Erythroblast (primary cell): ENCODE measurements at regions not wholly inside any gene's neighbourhood (a gene's known extent, or its start where the extent isn't known, plus 50 kb on each side); places are given as distances from the start of the nearest gene placed in this dataset.

ENCODE experiments used
- GATA1 ChIP-seq: IDR thresholded peaks from 2 replicates; pipeline ENCODE4 v1.6.1; 2011; ENCODE audit warnings: low read depth, mild to moderate bottlenecking, control low read depth, low read length, moderate library complexity
- POLR2A ChIP-seq: IDR thresholded peaks from 2 replicates; pipeline ENCODE4 v1.6.1; 2011; ENCODE audit warnings: mild to moderate bottlenecking, low read length

DNA sequence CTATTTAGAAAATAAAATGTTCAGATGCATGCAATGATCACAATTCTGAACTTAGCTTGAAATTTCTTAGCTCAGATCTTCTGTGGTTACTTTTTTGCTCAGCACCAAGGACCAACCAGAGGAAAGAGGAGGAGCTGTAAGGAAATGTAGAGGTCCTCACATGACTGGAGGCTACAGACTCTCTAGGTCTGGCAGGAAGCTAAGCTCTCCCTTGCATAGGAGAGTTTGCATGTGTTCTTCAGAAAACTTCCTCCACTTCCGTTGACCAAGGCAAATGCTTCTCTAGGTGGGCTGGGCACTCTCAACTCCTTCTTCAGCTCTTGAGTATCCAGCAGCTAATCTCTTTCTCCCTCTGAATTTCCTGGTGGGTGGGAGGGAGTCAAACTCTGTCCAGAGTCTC is 119.6 kb downstream of the BTC start:
- TF ChIP-seq POLR2A, result no peak
- no peak for TF ChIP-seq GATA1
